Liver (tissue), 8 donors: ENCODE measurements at regions not wholly inside any gene's neighbourhood (a gene's known extent, or its start where the extent isn't known, plus 50 kb on each side); places are given as distances from the start of the nearest gene placed in this dataset.

Experiments used
- DNase-seq: peaks from one replicate; pipeline ENCODE4 v3.0.0-alpha.2; 2017; ENCODE audit warnings: low spot score
- H3K27ac ChIP-seq, 2 donors: one replicate each; pipeline ENCODE4 v1.7.0; 2013; ENCODE audit warnings: inconsistent platforms in 2 of 2, low read length in 2 of 2, control low read depth in 1 of 2, low read depth in 1 of 2, mild to moderate bottlenecking in 1 of 2
- H3K27me3 ChIP-seq, 4 donors: one replicate each; pipeline versions ENCODE4 v1.6.1 to v1.7.0; 2013; ENCODE audit warnings: low read length in 3 of 4, inconsistent platforms in 1 of 4, mild to moderate bottlenecking in 1 of 4, moderate library complexity in 1 of 4; ENCODE audit not compliant: control insufficient read depth in 4 of 4, insufficient read depth in 4 of 4
- H3K36me3 ChIP-seq, 4 donors: one replicate each; pipeline versions ENCODE4 v1.6.1 to v1.7.0; 2013; ENCODE audit warnings: low read length in 3 of 4, mild to moderate bottlenecking in 3 of 4, low read depth in 1 of 4, moderate library complexity in 1 of 4; ENCODE audit not compliant: control insufficient read depth in 4 of 4, insufficient read depth in 3 of 4
- H3K4me1 ChIP-seq, 4 donors: one replicate each; pipeline versions ENCODE4 v1.6.1 to v1.7.0; 2013; ENCODE audit warnings: low read length in 3 of 4, mild to moderate bottlenecking in 3 of 4, moderate library complexity in 1 of 4; ENCODE audit not compliant: control insufficient read depth in 4 of 4, insufficient read depth in 4 of 4
- H3K4me3 ChIP-seq, 3 donors: one replicate each; pipeline versions ENCODE4 v1.6.1 to v1.7.0; 2013; ENCODE audit warnings: low read length in 3 of 3, control low read depth in 1 of 3, low read depth in 1 of 3, mild to moderate bottlenecking in 1 of 3
- H3K9ac ChIP-seq, 2 donors: one replicate each; pipeline ENCODE4 v1.7.0; 2013; ENCODE audit warnings: low read length in 2 of 2, mild to moderate bottlenecking in 2 of 2, moderate library complexity in 2 of 2, control low read depth in 1 of 2, low read depth in 1 of 2
- H3K9me3 ChIP-seq, 4 donors: one replicate each; pipeline versions ENCODE4 v1.6.1 to v1.7.0; 2013; ENCODE audit warnings: low read length in 3 of 4; ENCODE audit not compliant: control insufficient read depth in 4 of 4
- CTCF ChIP-seq: fragments of 150-350 bp; IDR thresholded peaks from 2 replicates; pipeline ENCODE4 v1.5.1; 2017; ENCODE audit warnings: improper control_type of control experiment, low read depth, low read length; ENCODE audit not compliant: missing input control
- EGR1 ChIP-seq, 2 donors: IDR thresholded peaks; 2 replicates each; pipeline ENCODE4 v1.6.1; 2016 to 2018; ENCODE audit warnings: antibody characterized with exemption in 2 of 2, low read depth in 2 of 2
- FOXA1 ChIP-seq: IDR thresholded peaks from 2 replicates; pipeline ENCODE4 v1.6.1; 2016; ENCODE audit warnings: antibody characterized with exemption
- GABPA ChIP-seq, 2 donors: IDR thresholded peaks in 1 of 2; conservative IDR thresholded peaks in 1 of 2; 2 replicates each; pipeline ENCODE4 v1.6.1; 2016; ENCODE audit warnings: antibody characterized with exemption in 2 of 2, mild to moderate bottlenecking in 1 of 2, moderate library complexity in 1 of 2
- HNF4A ChIP-seq, 2 donors: conservative IDR thresholded peaks; 2 replicates each; pipeline ENCODE4 v1.6.1; 2016; ENCODE audit warnings: antibody characterized with exemption in 2 of 2, mild to moderate bottlenecking in 2 of 2
- HNF4G ChIP-seq: IDR thresholded peaks from 2 replicates; pipeline ENCODE4 v1.6.1; 2016; ENCODE audit warnings: antibody characterized with exemption
- JUND ChIP-seq, 2 donors: IDR thresholded peaks; 2 replicates each; pipeline ENCODE4 v1.6.1; 2016; ENCODE audit warnings: antibody characterized with exemption in 2 of 2
- MAX ChIP-seq: IDR thresholded peaks from 2 replicates; pipeline ENCODE4 v1.6.1; 2016; ENCODE audit warnings: antibody characterized with exemption
- NR2F2 ChIP-seq: IDR thresholded peaks from 2 replicates; pipeline ENCODE4 v1.6.1; 2016; ENCODE audit warnings: antibody characterized with exemption
- RAD21 ChIP-seq, 2 donors: IDR thresholded peaks; 2 replicates each; pipeline ENCODE4 v1.6.1; 2016; ENCODE audit warnings: antibody characterized with exemption in 2 of 2, mild to moderate bottlenecking in 2 of 2
- RXRA ChIP-seq, 2 donors: IDR thresholded peaks; 2 replicates each; pipeline ENCODE4 v1.6.1; 2017 to 2018; ENCODE audit warnings: antibody characterized with exemption in 2 of 2, mild to moderate bottlenecking in 1 of 2
- TAF1 ChIP-seq: conservative IDR thresholded peaks from 2 replicates; pipeline ENCODE4 v1.6.1; 2016; ENCODE audit warnings: antibody characterized with exemption, mild to moderate bottlenecking
- WGBS: extraction: QIAGEN DNeasy Blood & Tissue Kit; methylation state at CpG from one replicate; pipeline ENCODE4 v1.1.7; 2013; 5-methylcytosine and 5-hydroxymethylcytosine counted together
- TF ChIP-seq, protein P1 (sequence below): IDR thresholded peaks from 2 replicates; pipeline ENCODE4 v1.6.1; 2016; ENCODE audit warnings: antibody characterized with exemption, mild to moderate bottlenecking
- TF ChIP-seq, protein P2 (sequence below): IDR thresholded peaks from 2 replicates; pipeline ENCODE4 v1.6.1; 2016; ENCODE audit warnings: antibody characterized with exemption
- donor health status: healthy.
- donor health status: healthy.
- donor health status: healthy.
- donor health status: healthy.
- donor health status: healthy.

- Histone ChIP-seq H3K9me3 (peaks cover 0 to 3% (median 0%) of the 10 kb centered on the region in 4 donors), H3K36me3 (no peaks in the 10 kb centered on the region), H3K9ac (no peak overlapping the region), H3K27ac (no peak overlapping the region), H3K27me3 (no peaks in the 10 kb centered on the region), H3K4me3 (no peak overlapping the region), H3K4me1 (no peaks in the 10 kb centered on the region)
- 93% methylated on average over 5 of the region's 5 CpGs for WGBS
- TF ChIP-seq FOXA1, result no peak
- TF ChIP-seq, protein P1, sequence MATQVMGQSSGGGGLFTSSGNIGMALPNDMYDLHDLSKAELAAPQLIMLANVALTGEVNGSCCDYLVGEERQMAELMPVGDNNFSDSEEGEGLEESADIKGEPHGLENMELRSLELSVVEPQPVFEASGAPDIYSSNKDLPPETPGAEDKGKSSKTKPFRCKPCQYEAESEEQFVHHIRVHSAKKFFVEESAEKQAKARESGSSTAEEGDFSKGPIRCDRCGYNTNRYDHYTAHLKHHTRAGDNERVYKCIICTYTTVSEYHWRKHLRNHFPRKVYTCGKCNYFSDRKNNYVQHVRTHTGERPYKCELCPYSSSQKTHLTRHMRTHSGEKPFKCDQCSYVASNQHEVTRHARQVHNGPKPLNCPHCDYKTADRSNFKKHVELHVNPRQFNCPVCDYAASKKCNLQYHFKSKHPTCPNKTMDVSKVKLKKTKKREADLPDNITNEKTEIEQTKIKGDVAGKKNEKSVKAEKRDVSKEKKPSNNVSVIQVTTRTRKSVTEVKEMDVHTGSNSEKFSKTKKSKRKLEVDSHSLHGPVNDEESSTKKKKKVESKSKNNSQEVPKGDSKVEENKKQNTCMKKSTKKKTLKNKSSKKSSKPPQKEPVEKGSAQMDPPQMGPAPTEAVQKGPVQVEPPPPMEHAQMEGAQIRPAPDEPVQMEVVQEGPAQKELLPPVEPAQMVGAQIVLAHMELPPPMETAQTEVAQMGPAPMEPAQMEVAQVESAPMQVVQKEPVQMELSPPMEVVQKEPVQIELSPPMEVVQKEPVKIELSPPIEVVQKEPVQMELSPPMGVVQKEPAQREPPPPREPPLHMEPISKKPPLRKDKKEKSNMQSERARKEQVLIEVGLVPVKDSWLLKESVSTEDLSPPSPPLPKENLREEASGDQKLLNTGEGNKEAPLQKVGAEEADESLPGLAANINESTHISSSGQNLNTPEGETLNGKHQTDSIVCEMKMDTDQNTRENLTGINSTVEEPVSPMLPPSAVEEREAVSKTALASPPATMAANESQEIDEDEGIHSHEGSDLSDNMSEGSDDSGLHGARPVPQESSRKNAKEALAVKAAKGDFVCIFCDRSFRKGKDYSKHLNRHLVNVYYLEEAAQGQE, result no peak
- TF ChIP-seq NR2F2, result no peak
- no peak for TF ChIP-seq RXRA (IDR thresholded peaks at IDR 0.05)
- TF ChIP-seq, protein P2, sequence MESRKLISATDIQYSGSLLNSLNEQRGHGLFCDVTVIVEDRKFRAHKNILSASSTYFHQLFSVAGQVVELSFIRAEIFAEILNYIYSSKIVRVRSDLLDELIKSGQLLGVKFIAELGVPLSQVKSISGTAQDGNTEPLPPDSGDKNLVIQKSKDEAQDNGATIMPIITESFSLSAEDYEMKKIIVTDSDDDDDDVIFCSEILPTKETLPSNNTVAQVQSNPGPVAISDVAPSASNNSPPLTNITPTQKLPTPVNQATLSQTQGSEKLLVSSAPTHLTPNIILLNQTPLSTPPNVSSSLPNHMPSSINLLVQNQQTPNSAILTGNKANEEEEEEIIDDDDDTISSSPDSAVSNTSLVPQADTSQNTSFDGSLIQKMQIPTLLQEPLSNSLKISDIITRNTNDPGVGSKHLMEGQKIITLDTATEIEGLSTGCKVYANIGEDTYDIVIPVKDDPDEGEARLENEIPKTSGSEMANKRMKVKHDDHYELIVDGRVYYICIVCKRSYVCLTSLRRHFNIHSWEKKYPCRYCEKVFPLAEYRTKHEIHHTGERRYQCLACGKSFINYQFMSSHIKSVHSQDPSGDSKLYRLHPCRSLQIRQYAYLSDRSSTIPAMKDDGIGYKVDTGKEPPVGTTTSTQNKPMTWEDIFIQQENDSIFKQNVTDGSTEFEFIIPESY, result no peak
- TF ChIP-seq HNF4G, result no peak
- TF ChIP-seq MAX, result no peak
- no peak for TF ChIP-seq GABPA (IDR thresholded peaks at IDR 0.05 in 1 of 2, conservative IDR thresholded peaks at IDR 0.05 in 1 of 2)
- no peak for DNase-seq
These were observed 137.9 kb upstream of the NHS start for GRCh38 chrX:17237146-17237545.

DNA sequence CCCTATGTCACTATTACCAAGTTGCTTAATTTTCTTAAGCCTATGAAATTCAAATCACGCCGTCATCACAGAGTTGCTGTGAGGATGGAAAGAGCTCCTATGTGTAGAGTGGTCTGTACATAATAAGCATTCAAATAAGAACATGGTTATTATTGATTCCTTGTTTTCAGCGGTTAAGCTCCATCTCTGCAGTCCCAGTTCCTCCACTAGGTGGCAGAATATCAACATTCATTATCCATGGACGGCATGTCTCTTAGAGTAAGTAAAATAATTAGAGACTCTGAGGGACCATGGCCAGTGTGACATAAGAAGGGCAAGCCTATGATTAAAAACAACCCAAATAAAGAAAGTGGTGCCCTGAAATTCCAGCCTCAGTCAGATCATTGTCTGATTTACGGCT, 132.5 kb upstream of the NHS start:
- H3K27me3 ChIP-seq, result no peaks in the 10 kb centered on the region
- WGBS, result 14% methylated on average over 5 of the region's 5 CpGs
- TF ChIP-seq MAX, result no peak
- peak; percentile 76 for TF ChIP-seq CTCF
- no peak for TF ChIP-seq HNF4A (conservative IDR thresholded peaks at IDR 0.05)
- TF ChIP-seq HNF4G, result no peak
- TF ChIP-seq GABPA (IDR thresholded peaks at IDR 0.05 in 1 of 2, conservative IDR thresholded peaks at IDR 0.05 in 1 of 2), result no peak
- TF ChIP-seq, protein P2, result no peak
- no peak for TF ChIP-seq EGR1 (IDR thresholded peaks at IDR 0.05; ENCODE audit: low read depth in 2 of 2)
- TF ChIP-seq RAD21 (IDR thresholded peaks at IDR 0.05), result peak; percentile 77 to 88
- TF ChIP-seq RXRA (IDR thresholded peaks at IDR 0.05), result no peak
- TF ChIP-seq JUND (IDR thresholded peaks at IDR 0.05), result no peak
- TF ChIP-seq TAF1, result no peak
- H3K9ac ChIP-seq, result no peak overlapping the region
- no peak overlapping the region for H3K4me3 ChIP-seq
- peak; percentile 36 for DNase-seq
- no peaks in the 10 kb centered on the region for H3K4me1 ChIP-seq
- H3K36me3 ChIP-seq, result no peaks in the 10 kb centered on the region
- H3K9me3 ChIP-seq, result peaks cover 0 to 3% (median 0%) of the 10 kb centered on the region in 4 donors
- H3K27ac ChIP-seq, result no peak overlapping the region
